Osteocyte (in vitro differentiated cells): ENCODE measurements at regions not wholly inside any gene's neighbourhood (a gene's known extent, or its start where the extent isn't known, plus 50 kb on each side); places are given as distances from the start of the nearest gene placed in this dataset.
"Not testable (repeated sequence)": the region's sequence is repeated elsewhere in the genome, so short reads cannot be mapped to it uniquely, and the experiment has no call there.

ENCODE experiments used
- DNase-seq: peaks from one replicate; pipeline ENCODE4 v3.0.0; 2021; ENCODE audit warnings: mixed read lengths; ENCODE audit not compliant: unreplicated experiment; ENCODE audit errors: extremely low spot score
- H3K27ac Mint-ChIP-seq: one replicate; pipeline ENCODE4 v1.8.0; 2021; ENCODE audit warnings: mild to moderate bottlenecking, mixed read lengths; ENCODE audit not compliant: unreplicated experiment
- H3K27me3 Mint-ChIP-seq: one replicate; pipeline ENCODE4 v1.8.0; 2021; ENCODE audit warnings: mixed read lengths; ENCODE audit not compliant: unreplicated experiment
- H3K36me3 Mint-ChIP-seq: one replicate; pipeline ENCODE4 v1.8.0; 2021; ENCODE audit warnings: mixed read lengths; ENCODE audit not compliant: unreplicated experiment
- H3K4me1 Mint-ChIP-seq: one replicate; pipeline ENCODE4 v1.8.0; 2021; ENCODE audit warnings: mixed read lengths; ENCODE audit not compliant: unreplicated experiment
- H3K4me3 Mint-ChIP-seq: one replicate; pipeline ENCODE4 v1.8.0; 2021; ENCODE audit warnings: mild to moderate bottlenecking, moderate library complexity, mixed read lengths; ENCODE audit not compliant: unreplicated experiment
- H3K9me3 Mint-ChIP-seq: one replicate; pipeline ENCODE4 v1.8.0; 2021; ENCODE audit warnings: mixed read lengths; ENCODE audit not compliant: unreplicated experiment
- CTCF ChIP-seq: fragments of 200-600 bp; sonication (generic); IDR thresholded peaks from 2 replicates; pipeline ENCODE4 v1.5.0; 2021; ENCODE audit warnings: antibody characterized with exemption, mild to moderate bottlenecking, moderate library complexity

- Mint-ChIP-seq H3K27me3 (no peaks in the 10 kb centered on the region), H3K4me1 (no peaks in the 10 kb centered on the region), H3K27ac (no peak overlapping the region), H3K36me3 (no peaks in the 10 kb centered on the region), H3K9me3 (no peaks in the 10 kb centered on the region), H3K4me3 (no peak overlapping the region)
- TF ChIP-seq CTCF, result no peak
- DNase-seq, result no peak
Observed at GRCh38 chr20:29472606-29473005, 1784.9 kb upstream of the DEFB115 start.

- not testable (repeated sequence) for H3K27me3 Mint-ChIP-seq, H3K4me3 Mint-ChIP-seq
Observed at GRCh38 chr20:29492840-29493239, 1764.6 kb upstream of the DEFB115 start.

GRCh38 chr20:29496767-29497166 lies 1760.7 kb upstream of the DEFB115 start:
- H3K27me3 Mint-ChIP-seq, H3K4me3 Mint-ChIP-seq, H3K36me3 Mint-ChIP-seq, H3K27ac Mint-ChIP-seq, DNase-seq, H3K4me1 Mint-ChIP-seq: not testable (repeated sequence)
- H3K9me3 Mint-ChIP-seq, result peaks cover 17% of the 10 kb centered on the region

More at GRCh38 chr20:29492840-29493239, 1764.6 kb upstream of the DEFB115 start:
- not testable (repeated sequence) for H3K36me3 Mint-ChIP-seq, H3K27ac Mint-ChIP-seq, DNase-seq, H3K4me1 Mint-ChIP-seq
- H3K9me3 Mint-ChIP-seq, result peaks cover 13% of the 10 kb centered on the region

GRCh38 chr20:29497261-29497671 lies 1760.2 kb upstream of the DEFB115 start:
- Mint-ChIP-seq H3K9me3 (peaks cover 17% of the 10 kb centered on the region), H3K4me3 (no peak overlapping the region), H3K36me3 (no peaks in the 10 kb centered on the region), H3K27ac (no peak overlapping the region), H3K27me3 (no peaks in the 10 kb centered on the region), H3K4me1 (no peaks in the 10 kb centered on the region)
- no peak for TF ChIP-seq CTCF
- no peak for DNase-seq

- H3K4me3 Mint-ChIP-seq, H3K36me3 Mint-ChIP-seq, H3K4me1 Mint-ChIP-seq, H3K27me3 Mint-ChIP-seq, H3K27ac Mint-ChIP-seq: not testable (repeated sequence)
- peaks cover 17% of the 10 kb centered on the region for H3K9me3 Mint-ChIP-seq
- DNase-seq, result peak; percentile 92
Observed at GRCh38 chr20:29497684-29498083, 1759.8 kb upstream of the DEFB115 start.

- not testable (repeated sequence) for H3K36me3 Mint-ChIP-seq, H3K4me3 Mint-ChIP-seq, H3K9me3 Mint-ChIP-seq, H3K27me3 Mint-ChIP-seq, H3K27ac Mint-ChIP-seq, H3K4me1 Mint-ChIP-seq
- peak; percentile 89 for DNase-seq
Observed at GRCh38 chr20:29500738-29501137, 1756.7 kb upstream of the DEFB115 start.

- peaks cover 15% of the 10 kb centered on the region for H3K9me3 Mint-ChIP-seq
- not testable (repeated sequence) for H3K27ac Mint-ChIP-seq, H3K4me3 Mint-ChIP-seq, DNase-seq, H3K27me3 Mint-ChIP-seq, H3K4me1 Mint-ChIP-seq, H3K36me3 Mint-ChIP-seq
Observed at GRCh38 chr20:29514634-29515033, 1742.8 kb upstream of the DEFB115 start.

GRCh38 chr20:29516847-29517246 lies 1740.6 kb upstream of the DEFB115 start:
- H3K4me3 Mint-ChIP-seq, H3K27ac Mint-ChIP-seq, DNase-seq, H3K4me1 Mint-ChIP-seq, H3K27me3 Mint-ChIP-seq, H3K36me3 Mint-ChIP-seq: not testable (repeated sequence)
- peaks cover 20% of the 10 kb centered on the region for H3K9me3 Mint-ChIP-seq

GRCh38 chr20:29519610-29520241 lies 1737.7 kb upstream of the DEFB115 start:
- not testable (repeated sequence) for H3K4me3 Mint-ChIP-seq, H3K36me3 Mint-ChIP-seq, H3K27me3 Mint-ChIP-seq, H3K27ac Mint-ChIP-seq, DNase-seq, H3K4me1 Mint-ChIP-seq
- peaks cover 15% of the 10 kb centered on the region for H3K9me3 Mint-ChIP-seq

- H3K27ac Mint-ChIP-seq, DNase-seq, H3K4me3 Mint-ChIP-seq, H3K36me3 Mint-ChIP-seq, H3K27me3 Mint-ChIP-seq, H3K9me3 Mint-ChIP-seq, H3K4me1 Mint-ChIP-seq: not testable (repeated sequence)
Observed at GRCh38 chr20:29533566-29534177, 1723.8 kb upstream of the DEFB115 start.
